Activated naive CD4-positive, alpha-beta T cell treated with anti-CD3 and anti-CD28 coated beads, Interleukin-2, amount 50 U/mL, for 24 hours (primary cell): ENCODE measurements at regions not wholly inside any gene's neighbourhood (a gene's known extent, or its start where the extent isn't known, plus 50 kb on each side); places are given as distances from the start of the nearest gene placed in this dataset.

Source experiments
- H3K27ac Mint-ChIP-seq: one replicate; pipeline ENCODE4 v1.8.0; 2021; ENCODE audit warnings: mild to moderate bottlenecking, mixed read lengths
- H3K27me3 Mint-ChIP-seq: one replicate; pipeline ENCODE4 v1.8.0; 2021; ENCODE audit warnings: mixed read lengths
- H3K36me3 Mint-ChIP-seq: one replicate; pipeline ENCODE4 v1.8.0; 2021; ENCODE audit warnings: mixed read lengths
- H3K4me1 Mint-ChIP-seq: one replicate; pipeline ENCODE4 v1.8.0; 2021; ENCODE audit warnings: mixed read lengths
- H3K4me3 Mint-ChIP-seq: one replicate; pipeline ENCODE4 v1.8.0; 2021; ENCODE audit warnings: mild to moderate bottlenecking, mixed read lengths
- H3K9me3 Mint-ChIP-seq: one replicate; pipeline ENCODE4 v1.8.0; 2021; ENCODE audit warnings: mixed read lengths

DNA sequence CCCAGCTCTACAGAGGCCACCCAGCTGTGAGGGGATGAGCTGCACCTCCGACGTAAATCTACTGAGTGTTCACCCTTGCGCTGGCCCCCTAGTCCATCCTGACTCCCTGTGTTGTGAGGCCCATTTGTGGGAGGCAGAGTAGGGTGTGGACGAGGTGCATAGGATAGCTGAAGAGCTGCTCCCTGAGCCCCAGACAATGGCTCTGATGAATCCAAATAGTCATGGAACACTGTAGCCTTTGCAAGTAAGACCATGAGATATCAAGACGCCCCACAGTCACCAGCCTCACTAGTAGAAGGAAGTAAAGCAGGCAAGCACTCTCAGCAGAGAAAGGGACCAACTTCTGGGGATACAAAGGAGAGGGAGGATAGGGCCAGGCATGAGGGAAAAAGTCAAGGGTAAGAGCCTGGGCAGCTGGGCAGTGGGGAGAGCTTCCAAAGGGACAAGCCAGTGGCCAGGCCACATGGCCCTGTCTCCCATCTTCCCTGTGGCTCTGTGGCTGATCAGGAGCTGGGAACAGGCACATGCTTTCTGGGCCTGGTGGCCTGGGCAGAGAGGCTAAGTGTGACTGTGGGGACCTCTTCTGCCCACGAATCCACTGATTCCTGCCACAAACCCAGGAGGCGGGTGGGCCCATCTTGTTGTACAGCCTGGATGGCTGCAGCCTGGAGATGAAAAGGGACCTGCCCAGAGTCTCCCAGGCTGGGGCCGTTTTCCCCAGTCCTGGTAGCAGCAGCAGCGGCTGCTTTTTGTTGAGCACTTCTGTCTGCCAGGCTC lies 55.5 kb upstream of the EPS8L3 start:
- H3K4me3 Mint-ChIP-seq: no peak overlapping the region
- H3K27me3 Mint-ChIP-seq: no peaks in the 10 kb centered on the region
- H3K9me3 Mint-ChIP-seq: no peaks in the 10 kb centered on the region
- no peak overlapping the region for H3K27ac Mint-ChIP-seq
- peaks cover 8% of the 10 kb centered on the region for H3K4me1 Mint-ChIP-seq
- peaks cover 6% of the 10 kb centered on the region for H3K36me3 Mint-ChIP-seq

DNA sequence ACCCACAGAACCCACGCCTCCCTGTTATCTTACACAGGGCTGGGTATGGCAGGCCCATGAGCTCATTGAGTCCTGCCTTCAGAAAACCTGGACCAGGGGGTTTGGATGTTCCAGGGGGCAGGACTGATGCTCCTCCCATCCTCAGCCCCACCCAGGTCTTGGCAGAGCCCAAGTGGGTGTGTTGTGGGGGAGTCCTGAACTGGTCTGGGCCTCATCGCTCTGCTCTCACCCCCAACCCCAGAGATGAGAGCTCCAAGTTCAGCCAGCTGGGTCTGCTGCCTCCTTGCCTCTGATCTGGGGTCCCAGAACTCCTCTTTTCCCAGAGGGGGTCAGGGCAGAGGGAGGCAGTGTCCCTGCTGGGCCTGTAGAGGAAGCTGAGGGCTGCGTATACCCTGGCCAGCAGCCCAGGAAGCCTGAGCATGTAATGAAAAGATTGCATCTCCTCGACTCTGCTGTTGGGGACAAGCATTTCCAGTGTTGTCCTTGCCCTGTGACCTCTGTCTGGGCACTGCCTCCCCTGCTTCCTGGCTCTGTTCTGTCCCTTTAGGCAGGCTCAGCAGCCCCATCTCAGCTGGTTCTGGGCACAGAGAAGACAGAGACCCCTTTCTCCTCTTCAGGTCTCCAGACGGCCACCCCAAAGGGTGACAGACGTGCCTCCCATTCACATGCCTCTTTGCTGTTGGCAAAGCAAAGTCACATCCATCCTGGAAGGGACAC lies 54.7 kb upstream of the EPS8L3 start:
- peaks cover 8% of the 10 kb centered on the region for H3K4me1 Mint-ChIP-seq
- peaks cover 6% of the 10 kb centered on the region for H3K36me3 Mint-ChIP-seq
- no peak overlapping the region for H3K27ac Mint-ChIP-seq
- H3K4me3 Mint-ChIP-seq: no peak overlapping the region
- no peaks in the 10 kb centered on the region for H3K9me3 Mint-ChIP-seq
- no peaks in the 10 kb centered on the region for H3K27me3 Mint-ChIP-seq

DNA sequence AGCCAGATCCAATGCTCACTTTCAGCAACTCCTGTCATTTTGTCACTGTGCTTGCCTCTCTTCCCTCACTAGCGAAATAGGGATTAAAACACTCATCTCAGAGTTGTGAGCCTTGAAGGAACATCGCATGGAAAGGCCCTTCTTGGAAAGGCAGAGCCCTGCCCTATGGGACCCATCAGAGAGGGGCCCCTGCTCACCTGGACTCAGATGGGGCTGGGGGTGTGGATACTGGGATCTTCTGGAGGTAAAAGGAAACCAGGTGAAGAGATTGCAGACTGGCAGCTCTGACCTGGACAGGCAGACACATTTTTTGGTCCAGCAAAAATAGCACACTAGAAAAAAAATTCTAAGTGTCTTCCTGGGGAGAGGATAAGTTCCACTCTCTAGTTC lies 54.2 kb upstream of the EPS8L3 start:
- Mint-ChIP-seq H3K27ac (no peak overlapping the region), H3K4me1 (peaks cover 13% of the 10 kb centered on the region), H3K27me3 (no peaks in the 10 kb centered on the region), H3K36me3 (peaks cover 6% of the 10 kb centered on the region), H3K9me3 (no peaks in the 10 kb centered on the region), H3K4me3 (no peak overlapping the region)

DNA sequence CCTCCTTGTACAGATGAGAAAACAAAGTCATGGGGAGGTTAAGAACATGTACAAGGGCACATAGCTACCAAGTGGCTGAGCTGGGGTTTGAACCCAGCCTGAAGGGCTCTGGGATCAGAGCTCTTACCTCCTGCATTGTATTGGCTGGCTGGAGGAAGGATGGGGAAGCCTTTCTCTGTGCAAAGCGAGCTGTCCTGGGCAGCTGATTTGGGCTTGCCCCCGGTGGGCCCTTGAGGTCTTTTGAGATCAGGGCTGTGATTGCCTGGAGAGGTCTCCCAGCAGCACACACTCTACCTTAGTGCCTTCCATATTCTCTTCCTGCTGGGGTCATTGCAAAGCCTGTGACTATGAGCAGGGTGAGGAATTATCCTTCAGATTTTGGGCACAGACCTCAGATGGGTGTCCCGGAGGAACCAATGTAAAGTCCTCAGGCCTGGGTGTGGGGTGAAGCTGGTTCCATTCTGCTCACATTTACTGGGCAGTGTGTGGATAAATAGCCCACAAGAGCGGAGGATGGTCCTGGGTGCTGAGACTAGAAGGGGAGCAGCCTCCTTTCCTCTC lies 53.3 kb upstream of the EPS8L3 start:
- H3K4me1 Mint-ChIP-seq: peaks cover 16% of the 10 kb centered on the region
- H3K9me3 Mint-ChIP-seq: no peaks in the 10 kb centered on the region
- no peaks in the 10 kb centered on the region for H3K27me3 Mint-ChIP-seq
- peaks cover 6% of the 10 kb centered on the region for H3K36me3 Mint-ChIP-seq
- H3K27ac Mint-ChIP-seq: no peak overlapping the region
- no peak overlapping the region for H3K4me3 Mint-ChIP-seq

DNA sequence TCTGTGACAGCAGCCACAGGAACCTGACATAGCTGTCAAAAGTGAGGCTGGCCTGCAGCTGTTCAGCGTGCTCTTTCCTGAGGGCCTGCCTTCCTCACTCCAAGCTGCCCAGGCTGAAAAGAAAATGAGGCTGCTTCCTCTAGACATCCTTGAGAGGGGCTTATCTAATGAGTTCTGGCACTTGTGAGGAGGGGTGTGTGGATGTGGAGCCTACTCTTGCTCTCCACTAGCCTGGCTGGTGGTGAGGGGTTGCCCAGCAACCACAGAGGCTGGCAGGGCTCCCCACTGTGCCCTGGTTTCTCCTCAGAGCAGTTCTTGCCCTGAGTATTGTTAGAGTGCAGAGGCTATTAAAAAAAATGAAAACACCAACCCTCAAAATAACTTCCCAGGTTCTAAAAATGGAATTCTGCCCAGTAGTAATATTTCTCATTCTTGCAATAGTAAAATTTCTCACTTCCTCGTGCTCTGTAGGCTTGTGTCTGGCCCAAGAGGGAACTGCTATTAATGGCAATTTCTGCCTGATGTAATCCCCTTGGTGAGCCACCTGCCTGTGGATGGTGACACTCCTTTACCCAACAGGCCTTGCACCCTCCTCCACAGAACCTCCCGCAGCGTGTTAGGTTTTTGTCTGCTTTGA lies 52.6 kb upstream of the EPS8L3 start:
- Mint-ChIP-seq H3K27ac (no peak overlapping the region), H3K4me1 (peaks cover 16% of the 10 kb centered on the region), H3K4me3 (no peak overlapping the region), H3K9me3 (no peaks in the 10 kb centered on the region), H3K27me3 (no peaks in the 10 kb centered on the region), H3K36me3 (peaks cover 6% of the 10 kb centered on the region)

DNA sequence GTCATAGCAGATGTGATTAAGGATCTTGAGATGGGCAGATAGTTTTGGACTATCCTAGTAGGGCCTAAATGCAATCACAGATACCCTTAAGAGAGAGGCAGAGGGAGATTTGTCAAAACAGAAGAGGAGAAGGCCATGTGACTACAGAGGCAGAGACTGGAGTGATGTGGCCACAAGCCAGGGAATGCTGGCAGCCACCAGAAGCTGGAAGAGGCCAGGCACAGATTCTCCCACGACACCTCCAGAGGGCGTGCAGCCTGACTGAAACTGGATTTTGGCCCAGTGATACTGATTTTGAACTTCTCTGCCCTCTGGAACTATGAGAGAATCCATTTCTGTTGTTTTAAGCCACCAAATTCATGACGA lies 52.1 kb upstream of the EPS8L3 start:
- Mint-ChIP-seq H3K4me1 (peaks cover 16% of the 10 kb centered on the region), H3K9me3 (no peaks in the 10 kb centered on the region), H3K27ac (no peak overlapping the region), H3K27me3 (no peaks in the 10 kb centered on the region), H3K4me3 (no peak overlapping the region), H3K36me3 (peaks cover 6% of the 10 kb centered on the region)

DNA sequence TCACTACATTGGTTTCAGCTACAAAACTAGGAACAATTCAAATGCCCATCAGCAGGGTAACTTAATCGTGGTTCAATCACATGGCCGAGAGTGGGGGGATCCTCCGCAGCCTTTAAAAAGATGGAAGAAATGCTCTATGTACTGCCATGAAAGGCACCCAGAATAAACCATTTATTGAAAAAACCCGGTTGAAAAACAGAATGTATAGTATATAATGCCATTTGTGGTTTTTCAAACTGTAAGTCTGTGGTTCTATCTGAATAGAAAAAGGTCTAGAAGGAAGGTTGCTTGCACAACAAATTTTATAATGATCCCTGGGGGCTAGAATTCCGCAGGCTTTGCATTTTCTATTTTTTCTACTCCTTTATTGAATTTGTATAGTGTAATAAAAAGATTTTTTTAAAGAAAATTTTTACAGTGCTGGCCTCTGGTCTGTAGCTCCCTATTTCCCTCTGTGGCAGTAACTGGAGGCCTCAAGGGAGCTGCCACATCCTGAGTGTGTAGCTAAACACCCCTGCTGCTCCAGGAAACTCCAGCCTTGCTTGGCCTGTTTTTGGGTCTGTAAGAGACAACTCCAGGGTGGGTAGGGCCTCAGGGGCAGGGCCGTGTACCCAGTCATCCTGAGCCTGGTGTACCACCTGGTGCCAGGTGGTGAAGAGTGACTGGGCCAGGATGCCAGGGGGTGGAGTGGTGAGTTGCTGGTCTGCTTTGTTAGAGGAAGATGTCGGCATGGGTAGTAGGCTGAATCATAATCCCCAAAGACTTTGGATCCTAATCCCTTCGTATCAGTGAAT lies 51.5 kb upstream of the EPS8L3 start:
- Mint-ChIP-seq H3K36me3 (peaks cover 6% of the 10 kb centered on the region), H3K27me3 (no peaks in the 10 kb centered on the region), H3K4me3 (no peak overlapping the region), H3K27ac (no peak overlapping the region), H3K4me1 (peaks cover 16% of the 10 kb centered on the region), H3K9me3 (no peaks in the 10 kb centered on the region)

DNA sequence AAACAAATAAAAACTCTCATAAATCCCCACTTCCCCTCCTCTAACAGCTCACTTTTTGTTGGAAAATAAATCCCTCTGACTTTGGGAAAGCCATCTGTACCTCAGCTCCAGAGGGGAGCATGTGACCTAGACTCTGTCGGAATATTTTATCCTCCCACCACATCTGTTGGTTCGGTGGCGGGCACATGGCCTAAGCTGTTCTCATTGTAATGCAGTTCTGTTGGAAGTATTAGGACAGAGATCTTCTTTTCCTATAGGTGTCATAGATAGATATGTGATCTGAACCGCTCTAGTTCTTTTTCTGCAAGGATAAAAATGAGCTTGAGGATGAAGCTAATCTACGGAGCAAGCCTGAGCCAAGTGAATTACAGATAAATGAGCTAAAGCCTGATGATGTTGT lies 50.5 kb upstream of the EPS8L3 start:
- H3K27ac Mint-ChIP-seq: no peak overlapping the region
- H3K4me3 Mint-ChIP-seq: no peak overlapping the region
- H3K27me3 Mint-ChIP-seq: no peaks in the 10 kb centered on the region
- no peaks in the 10 kb centered on the region for H3K9me3 Mint-ChIP-seq
- H3K4me1 Mint-ChIP-seq: peaks cover 16% of the 10 kb centered on the region
- peaks cover 6% of the 10 kb centered on the region for H3K36me3 Mint-ChIP-seq
